Right lung (tissue), 2 donors: ENCODE measurements at regions not wholly inside any gene's neighbourhood (a gene's known extent, or its start where the extent isn't known, plus 50 kb on each side); places are given as distances from the start of the nearest gene placed in this dataset.
"Not testable (repeated sequence)": the region's sequence is repeated elsewhere in the genome, so short reads cannot be mapped to it uniquely, and the experiment has no call there.

ENCODE experiments used
- DNase-seq, 2 donors: peaks; one replicate each; pipeline ENCODE4 v3.0.0-alpha.2; 2013

DNA sequence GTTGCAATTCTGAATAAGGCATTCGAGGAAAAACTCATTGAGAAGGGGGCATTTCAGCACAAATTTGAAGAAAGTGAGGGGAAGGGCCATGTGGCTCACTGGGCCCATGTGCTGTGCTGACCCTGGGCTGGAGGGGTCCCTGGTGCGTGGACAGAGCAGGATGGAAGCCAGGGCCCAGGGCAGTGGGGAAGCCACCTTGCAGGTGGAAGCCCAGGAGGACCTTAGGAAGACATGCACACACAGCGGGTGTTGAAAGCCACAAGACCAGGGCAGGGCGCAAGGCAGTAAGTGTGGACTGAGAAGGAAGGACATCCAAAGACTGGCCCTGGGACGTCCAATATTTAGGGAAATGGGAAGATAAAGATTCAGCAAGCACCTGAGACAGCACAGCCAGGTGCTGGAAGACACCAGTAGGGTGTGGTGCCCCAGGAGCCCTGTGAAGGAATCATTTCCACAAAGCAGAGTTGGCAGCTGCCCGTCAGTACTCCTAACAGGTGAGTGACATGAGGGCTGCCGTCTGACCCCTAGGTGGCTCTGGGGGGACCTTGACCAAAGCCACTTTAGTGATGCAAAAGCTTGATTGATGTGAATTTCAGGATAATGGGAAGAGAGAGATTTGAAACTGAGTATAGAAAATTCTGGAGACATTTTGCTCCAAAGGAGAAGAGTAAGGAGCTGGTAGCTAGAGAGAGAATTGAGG lies 254.4 kb upstream of the EXOC2 start:
- no peak for DNase-seq

DNA sequence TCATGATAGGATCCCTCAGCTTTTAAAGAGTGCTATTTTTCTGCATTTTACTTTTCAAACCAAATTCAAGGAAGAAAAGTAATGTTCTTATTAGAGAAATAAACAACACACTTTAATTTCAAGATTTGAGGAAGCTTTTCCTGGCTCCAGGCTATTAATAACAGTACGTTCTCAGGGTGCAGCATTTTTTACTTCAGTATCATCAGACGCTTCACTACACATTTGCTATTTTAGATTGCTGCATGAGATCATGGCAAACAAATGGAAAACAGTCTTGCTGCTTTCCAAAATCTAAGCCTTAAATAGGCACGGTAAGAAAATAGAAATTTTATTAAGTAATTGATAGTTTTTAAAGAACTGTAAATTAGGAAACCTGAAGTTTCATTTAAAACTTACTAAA lies 253.6 kb upstream of the EXOC2 start:
- DNase-seq = no peak

GRCh38 chr6:939526-940252 lies 246.8 kb upstream of the EXOC2 start:
- no peak for DNase-seq

DNA sequence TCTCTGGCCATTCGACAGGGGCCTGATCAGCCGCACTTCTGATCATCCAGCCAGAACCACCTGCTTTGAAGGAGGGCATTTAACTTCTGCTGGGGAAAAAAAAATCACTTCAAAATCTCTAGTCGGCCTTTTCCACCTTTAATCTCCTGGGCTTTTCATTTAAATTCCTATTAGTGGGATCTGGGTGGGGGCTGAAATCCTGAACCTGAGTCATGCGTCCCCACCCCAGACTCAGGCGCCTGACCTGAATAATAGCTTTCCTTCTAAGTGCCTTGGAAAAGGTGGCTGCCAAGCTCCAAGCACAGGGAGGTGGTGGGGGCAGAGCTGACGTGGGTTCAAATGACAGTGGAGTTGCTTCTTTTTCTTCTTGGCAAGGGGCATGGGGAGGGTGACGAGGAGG lies 246.0 kb upstream of the EXOC2 start:
- DNase-seq = no peak

GRCh38 chr6:938271-938905 lies 245.4 kb upstream of the EXOC2 start:
- no peak for DNase-seq

GRCh38 chr6:935582-935981 lies 242.6 kb upstream of the EXOC2 start:
- no peak for DNase-seq

DNA sequence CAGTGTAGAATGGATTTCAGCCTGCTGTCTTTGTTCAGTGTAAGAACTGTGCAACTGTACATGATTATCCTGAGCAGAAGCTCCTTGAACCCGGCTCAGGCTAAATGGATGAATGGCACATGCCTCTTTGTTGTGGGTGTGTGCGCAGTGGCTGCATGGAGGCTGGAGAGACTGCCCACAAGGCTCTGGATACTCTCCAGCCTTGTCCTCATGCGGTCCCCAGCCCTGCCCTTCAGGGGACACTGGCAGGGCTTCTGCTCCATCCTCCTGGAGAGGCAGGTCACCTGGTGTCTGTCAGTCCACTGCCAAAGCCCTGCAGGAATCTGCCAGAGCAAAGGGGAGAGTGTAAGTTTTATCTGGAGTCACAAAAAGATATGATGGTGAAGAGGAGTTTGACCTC lies 241.7 kb upstream of the EXOC2 start:
- no peak for DNase-seq

GRCh38 chr6:931919-932318 lies 239.0 kb upstream of the EXOC2 start:
- DNase-seq = not testable (repeated sequence)

DNA sequence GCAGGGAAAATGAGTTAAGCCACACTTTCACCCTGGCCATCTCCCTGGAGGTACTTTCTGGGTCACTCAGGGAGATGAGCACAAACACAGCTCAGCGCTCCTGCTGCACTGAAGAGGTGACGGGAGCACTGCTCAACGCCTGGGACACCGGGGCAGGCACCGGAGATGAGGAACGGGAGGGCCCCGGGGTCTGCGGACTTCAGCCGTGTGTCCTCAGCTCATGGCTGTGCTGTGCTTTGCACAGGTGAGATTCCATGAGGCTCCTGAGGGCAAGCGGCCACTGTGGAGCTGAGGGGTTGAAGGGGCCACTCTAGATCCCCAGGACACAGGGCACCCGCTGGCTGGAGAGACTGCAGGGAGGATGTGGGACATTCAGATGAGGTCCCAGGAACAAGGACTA lies 234.2 kb upstream of the EXOC2 start:
- DNase-seq = no peak

DNA sequence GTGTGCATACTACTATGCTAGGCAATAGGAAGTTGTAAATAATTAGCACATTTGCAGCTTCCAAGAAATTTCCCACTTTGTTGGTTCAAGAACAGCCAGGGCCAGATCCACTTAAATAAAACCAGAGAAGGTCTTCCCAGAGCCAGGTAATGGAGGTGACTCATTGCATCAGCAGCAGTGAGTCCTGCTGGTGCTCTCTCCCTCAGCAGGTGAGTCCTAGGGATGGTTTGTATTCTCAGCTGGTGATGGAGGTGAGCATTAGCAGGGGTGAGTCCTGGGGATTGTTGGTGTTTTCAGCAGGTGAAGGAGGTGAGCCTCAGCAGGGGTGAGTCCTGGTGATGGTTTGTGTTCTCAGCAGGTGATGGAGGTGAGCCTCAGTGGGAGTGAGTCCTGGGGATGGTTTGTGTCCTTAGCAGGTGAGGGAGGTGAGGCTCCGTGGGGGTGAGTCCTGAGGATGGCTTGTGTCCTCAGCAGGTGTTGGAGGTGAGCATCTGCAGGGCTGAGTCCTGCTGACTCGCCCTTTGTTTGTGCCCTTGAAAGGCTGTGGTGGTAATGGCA lies 232.8 kb upstream of the EXOC2 start:
- no peak for DNase-seq

- no peak for DNase-seq
Measured at GRCh38 chr6:924661-925060, 231.7 kb upstream of the EXOC2 start.

- DNase-seq = no peak
Measured at GRCh38 chr6:921400-921799, 228.5 kb upstream of the EXOC2 start.

- DNase-seq = no peak
Measured at GRCh38 chr6:920512-920911, 227.6 kb upstream of the EXOC2 start.

DNA sequence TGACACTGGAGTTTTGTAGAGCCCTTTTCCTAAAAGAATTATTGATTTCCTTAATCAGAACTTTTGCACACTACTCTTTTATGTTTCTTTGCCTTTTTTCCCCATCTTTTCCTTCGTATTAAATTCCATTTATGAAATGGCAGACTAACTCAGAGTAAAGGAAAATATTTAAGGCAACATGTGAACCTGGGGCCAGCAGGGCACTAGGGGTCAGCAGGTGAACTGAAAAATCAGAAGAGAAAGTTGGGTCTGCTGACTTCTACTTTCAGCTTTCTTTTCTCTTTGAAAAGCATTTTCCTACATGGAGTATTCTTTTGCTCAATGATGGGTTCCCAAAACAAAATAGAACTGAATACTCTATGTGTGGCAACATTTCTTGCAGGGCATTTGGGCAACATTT lies 226.6 kb upstream of the EXOC2 start:
- no peak for DNase-seq

DNA sequence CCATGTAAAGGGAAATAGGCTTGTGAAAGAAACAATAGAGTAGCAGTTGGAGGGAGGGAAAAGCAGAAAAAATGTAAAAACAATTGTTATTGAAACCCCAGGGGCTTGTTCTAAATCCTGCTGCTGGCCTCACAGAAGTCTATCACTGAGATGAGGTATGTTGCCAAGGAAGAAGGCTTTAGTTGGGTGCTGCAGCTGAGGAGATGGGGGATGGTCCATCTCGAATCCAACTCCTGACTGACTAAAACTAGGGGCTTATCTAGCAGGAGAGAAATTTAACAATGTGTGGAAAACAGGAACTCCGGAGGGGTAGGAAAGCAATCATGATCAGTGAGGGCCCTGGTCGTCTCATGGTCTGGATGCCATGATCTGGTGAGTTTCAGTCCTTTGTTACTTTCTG lies 225.0 kb upstream of the EXOC2 start:
- DNase-seq = no peak

- no peak for DNase-seq
Measured at GRCh38 chr6:917296-917695, 224.4 kb upstream of the EXOC2 start.

DNA sequence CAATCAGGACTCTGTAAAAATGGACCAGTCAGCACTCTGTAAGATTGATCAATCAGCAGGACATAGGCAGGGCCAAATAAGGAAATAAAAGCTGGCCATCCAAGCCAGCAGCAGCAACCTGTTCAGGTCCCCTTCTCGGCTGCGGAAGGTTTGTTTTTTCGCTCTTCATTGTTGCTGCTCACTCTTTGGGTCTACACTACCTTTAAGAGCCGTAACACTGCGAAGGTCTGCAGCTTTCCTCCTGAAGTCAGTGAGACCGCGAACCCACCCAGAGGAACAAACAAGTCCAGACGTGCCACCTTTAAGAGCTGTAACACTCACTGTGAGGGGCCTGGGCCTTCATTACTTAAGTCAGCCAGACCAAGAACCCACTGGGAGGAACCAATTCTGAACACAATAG lies 223.2 kb upstream of the EXOC2 start:
- no peak for DNase-seq

DNA sequence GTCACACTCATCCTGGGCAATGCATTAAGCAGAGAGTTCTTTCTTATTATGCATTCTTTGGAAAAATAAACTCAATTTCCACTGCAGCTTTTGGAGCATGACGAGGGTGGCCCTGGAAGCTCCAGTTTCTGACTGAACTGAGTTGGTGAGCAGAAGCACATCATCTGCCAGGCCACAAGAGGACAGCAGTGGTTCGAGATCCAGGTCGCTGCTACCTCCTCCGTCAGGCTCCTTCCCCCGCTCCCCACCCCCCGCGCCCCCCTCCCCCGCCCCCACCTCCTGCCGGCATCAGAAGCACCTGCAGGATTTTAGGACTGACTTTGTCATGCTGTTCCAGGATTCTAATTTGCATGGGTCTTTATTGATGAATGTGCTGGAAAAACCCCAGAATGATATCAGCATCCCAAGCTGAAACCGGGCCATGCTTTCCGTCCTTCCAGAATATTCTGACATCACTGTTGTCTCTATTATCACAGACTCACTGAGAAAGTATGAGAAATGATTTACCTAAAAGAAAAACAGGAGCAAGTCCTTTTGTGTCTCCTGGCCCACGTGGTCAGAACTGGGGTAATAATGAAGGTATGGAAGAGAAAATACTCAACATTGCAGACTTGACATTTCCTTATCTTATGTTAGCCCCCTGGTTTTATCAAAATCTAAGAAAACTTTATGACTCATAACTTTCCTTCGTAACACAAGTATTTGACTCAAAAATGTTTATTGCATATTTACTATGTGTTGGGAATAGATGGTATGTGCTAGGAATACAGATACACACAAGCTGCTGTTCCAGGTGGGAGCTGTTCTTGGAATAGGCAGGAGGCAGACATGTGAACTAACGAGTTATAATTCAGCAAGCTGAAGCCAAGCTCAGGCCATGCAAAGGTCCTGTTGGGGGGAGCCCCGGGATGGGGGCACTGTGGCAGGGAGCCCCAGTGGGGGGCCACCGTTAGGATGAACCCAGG lies 220.2 kb upstream of the EXOC2 start:
- peak; percentile 29 to 46 for DNase-seq

DNA sequence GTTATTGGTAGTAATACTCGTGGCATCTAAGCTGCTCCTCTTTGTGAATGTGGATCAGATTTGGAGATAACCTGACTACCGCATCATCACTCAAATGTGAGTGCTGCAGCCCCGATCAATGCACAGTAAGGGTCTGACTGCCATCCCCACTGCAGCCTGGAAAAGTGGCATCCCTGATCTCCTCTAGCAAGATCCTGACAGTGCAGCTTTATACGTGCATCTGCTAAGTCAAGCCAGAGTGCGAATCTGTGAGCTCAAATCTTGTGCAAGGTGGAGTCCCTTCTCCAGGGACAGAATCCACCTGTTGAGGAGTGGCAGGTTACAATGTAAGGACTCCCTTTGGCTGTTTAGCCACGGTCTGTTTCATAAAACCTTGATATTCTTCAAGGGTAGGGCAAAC lies 215.0 kb upstream of the EXOC2 start:
- no peak for DNase-seq

- no peak for DNase-seq
Measured at GRCh38 chr6:906920-907319, 214.0 kb upstream of the EXOC2 start.

GRCh38 chr6:905556-905955 lies 212.6 kb upstream of the EXOC2 start:
- DNase-seq = no peak

DNA sequence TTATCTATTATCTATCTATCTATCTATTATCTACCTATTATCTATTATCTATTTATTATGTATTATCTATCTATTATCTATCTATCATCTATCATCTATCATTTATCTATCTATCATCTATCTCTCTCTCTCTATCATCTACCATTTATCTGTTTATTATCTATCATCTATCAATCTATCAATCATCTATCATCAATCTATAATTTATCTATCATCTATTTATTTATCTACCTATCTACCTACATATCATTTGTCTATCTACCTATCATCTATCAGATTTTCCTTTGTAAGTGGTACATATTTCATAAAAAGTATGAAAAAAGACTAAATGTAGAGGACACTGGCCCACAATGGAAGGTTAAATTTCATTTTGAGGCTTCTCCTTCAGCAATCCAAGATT lies 212.1 kb upstream of the EXOC2 start:
- DNase-seq = no peak
